ENCODE measurements at regions not wholly inside any gene's neighbourhood (a gene's known extent, or its start where the extent isn't known, plus 50 kb on each side); places are given as distances from the start of the nearest gene placed in this dataset.
A peak's percentile ranks its signal among the peaks of the same experiment; 100 is the strongest.
"Not testable (repeated sequence)": the region's sequence is repeated elsewhere in the genome, so short reads cannot be mapped to it uniquely, and the experiment has no call there.

DNA sequence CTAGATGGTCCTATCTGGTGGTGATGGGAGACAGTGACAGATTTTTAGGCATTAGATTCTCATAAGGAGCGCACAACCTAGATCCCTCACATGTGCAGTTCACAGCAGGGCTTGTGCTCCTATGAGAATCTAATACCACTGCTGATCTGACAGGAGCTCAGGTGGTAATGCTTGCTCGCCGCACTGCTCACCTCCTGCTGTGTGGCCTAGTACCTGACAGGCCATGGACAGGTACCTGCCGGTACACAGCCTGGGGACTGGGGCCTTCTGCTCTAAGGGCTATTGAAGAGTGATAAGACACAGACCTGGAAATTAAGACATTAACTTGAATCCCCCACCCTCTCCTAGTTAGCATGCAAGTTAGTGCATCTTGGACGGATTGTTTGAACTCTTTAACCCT is 64.4 kb downstream of the KLRB1 start:
- DNase-seq (ENCODE audit: insufficient read length, low spot score, missing footprints); H2AFZ ChIP-seq (ENCODE audit: low read length); H3K79me2 ChIP-seq (ENCODE audit: insufficient read depth, low read length); H3K4me3 ChIP-seq (ENCODE audit: insufficient read depth, low read length); H3K27me3 ChIP-seq (ENCODE audit: insufficient read depth, low read length); H3K27ac ChIP-seq (ENCODE audit: low read depth, low read length); H3K36me3 ChIP-seq (ENCODE audit: insufficient read depth, low read length); H4K20me1 ChIP-seq (ENCODE audit: insufficient read depth, low read length); H3K9me3 ChIP-seq (ENCODE audit: low read depth, low read length); H3K4me2 ChIP-seq (ENCODE audit: insufficient read depth, low read length); H3K4me1 ChIP-seq (ENCODE audit: insufficient read depth, low read length): not testable (repeated sequence)

DNA sequence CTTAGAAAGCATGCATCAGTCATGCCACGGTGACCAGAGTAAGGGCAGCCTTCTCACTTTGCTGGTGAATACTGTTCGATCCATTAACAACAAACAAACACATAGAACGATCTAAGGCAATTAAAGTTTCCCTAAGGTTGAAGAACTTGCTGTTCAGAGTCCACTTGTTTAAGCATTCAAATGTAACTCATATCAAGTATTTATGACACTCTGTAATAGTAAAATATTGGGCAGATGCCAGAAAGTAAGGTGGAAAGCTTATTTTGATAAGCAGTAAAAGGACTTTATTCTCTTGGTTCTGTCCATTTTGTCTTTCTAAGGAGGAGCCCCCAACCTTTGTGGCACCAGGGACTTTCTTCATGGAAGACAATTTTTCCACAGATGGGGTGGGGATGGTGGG is 64.9 kb downstream of the KLRB1 start:
- H2AFZ ChIP-seq (ENCODE audit: low read length); H3K27ac ChIP-seq (ENCODE audit: low read depth, low read length); DNase-seq (ENCODE audit: insufficient read length, low spot score, missing footprints): not testable (repeated sequence)

DNA sequence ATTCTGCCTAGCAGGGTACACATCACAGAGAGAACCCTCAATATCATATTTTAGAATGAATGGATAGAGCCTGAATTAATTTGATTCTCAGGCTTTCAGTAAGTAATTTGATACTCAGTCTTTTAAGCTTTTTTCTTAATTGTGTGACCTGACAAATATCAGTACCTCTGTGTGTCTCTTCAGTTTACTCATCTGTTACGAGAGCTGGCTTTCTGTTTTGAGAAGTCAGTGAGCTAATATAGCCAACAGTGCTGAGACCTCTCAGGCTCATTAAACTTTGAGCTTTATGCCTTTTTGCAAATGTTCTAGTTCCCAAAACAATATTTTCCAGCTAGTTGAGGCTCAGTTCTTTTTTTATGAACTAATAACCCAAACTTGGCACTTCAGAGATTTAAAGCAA is 91.8 kb downstream of the KLRB1 start:
- H3K9me3 ChIP-seq (ENCODE audit: low read depth, low read length); H3K27me3 ChIP-seq (ENCODE audit: insufficient read depth, low read length); H3K36me3 ChIP-seq (ENCODE audit: insufficient read depth, low read length); H3K4me3 ChIP-seq (ENCODE audit: insufficient read depth, low read length); H4K20me1 ChIP-seq (ENCODE audit: insufficient read depth, low read length); H3K79me2 ChIP-seq (ENCODE audit: insufficient read depth, low read length); DNase-seq (ENCODE audit: insufficient read length, low spot score, missing footprints); H3K4me1 ChIP-seq (ENCODE audit: insufficient read depth, low read length); H2AFZ ChIP-seq (ENCODE audit: low read length); H3K4me2 ChIP-seq (ENCODE audit: insufficient read depth, low read length); H3K27ac ChIP-seq (ENCODE audit: low read depth, low read length): not testable (repeated sequence)

More for the DNA sequence above, 64.9 kb downstream of the KLRB1 start:
- H3K4me3 ChIP-seq (ENCODE audit: insufficient read depth, low read length); H3K4me1 ChIP-seq (ENCODE audit: insufficient read depth, low read length); H3K9me3 ChIP-seq (ENCODE audit: low read depth, low read length); H4K20me1 ChIP-seq (ENCODE audit: insufficient read depth, low read length); H3K79me2 ChIP-seq (ENCODE audit: insufficient read depth, low read length); H3K36me3 ChIP-seq (ENCODE audit: insufficient read depth, low read length); H3K27me3 ChIP-seq (ENCODE audit: insufficient read depth, low read length); H3K4me2 ChIP-seq (ENCODE audit: insufficient read depth, low read length): not testable (repeated sequence)

DNA sequence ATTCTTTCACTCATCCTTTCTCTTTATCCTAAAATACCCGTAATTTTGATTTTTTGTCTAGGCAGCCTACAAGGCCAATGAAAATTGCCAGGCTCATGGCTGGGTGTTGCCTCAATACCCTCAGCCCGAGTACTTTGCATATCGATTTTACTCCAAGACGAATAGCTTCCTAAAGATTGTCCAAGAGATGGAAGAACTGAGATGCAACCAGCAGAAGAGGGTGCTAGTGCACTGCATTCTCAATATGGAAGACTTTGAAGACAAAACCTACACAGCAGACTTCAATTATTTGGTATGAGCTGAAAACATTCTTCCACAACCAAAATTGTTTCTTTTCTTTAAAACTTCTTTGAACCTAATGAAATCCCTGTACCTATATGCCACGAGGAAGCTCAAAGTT is 95.0 kb downstream of the KLRB1 start:
- not testable (repeated sequence) for H3K79me2 ChIP-seq (ENCODE audit: insufficient read depth, low read length); H3K9me3 ChIP-seq (ENCODE audit: low read depth, low read length); DNase-seq (ENCODE audit: insufficient read length, low spot score, missing footprints); H2AFZ ChIP-seq (ENCODE audit: low read length); H3K4me2 ChIP-seq (ENCODE audit: insufficient read depth, low read length); H3K4me1 ChIP-seq (ENCODE audit: insufficient read depth, low read length); H3K27me3 ChIP-seq (ENCODE audit: insufficient read depth, low read length); H3K27ac ChIP-seq (ENCODE audit: low read depth, low read length); H3K4me3 ChIP-seq (ENCODE audit: insufficient read depth, low read length); H4K20me1 ChIP-seq (ENCODE audit: insufficient read depth, low read length); H3K36me3 ChIP-seq (ENCODE audit: insufficient read depth, low read length)

DNA sequence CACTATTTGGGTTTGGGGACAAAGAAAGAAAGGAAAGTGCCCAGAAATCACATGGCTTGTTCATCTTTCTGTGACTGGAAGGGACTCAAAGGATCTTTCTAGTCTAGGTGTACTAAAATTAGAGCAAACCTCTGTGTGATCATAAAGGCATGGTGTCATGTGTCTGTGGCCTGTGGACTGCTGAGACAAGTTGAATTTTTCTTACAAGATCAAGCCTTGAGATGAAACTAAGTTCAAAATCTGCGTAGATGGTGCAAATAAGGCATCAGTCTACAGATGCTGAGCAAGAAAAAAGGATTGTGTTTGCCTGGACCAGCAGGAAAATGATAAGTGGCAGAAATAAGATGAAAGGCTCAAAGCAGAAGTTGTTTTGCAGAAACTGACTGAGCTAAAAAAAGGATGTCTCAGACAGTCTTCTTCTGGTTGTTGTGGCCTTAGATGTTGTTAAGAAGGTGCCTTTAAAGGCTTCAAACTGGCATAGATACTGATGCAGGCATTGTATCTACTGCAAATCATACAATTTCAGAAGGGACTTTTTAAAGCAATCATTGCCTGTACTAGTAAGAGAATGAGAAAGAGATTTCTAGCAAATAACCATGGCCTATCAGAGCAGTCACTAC is 97.2 kb downstream of the KLRB1 start:
- H3K4me1 ChIP-seq (ENCODE audit: insufficient read depth, low read length); H2AFZ ChIP-seq (ENCODE audit: low read length): not testable (repeated sequence)

GRCh38 chr12:9509464-9510161 is 98.1 kb downstream of the KLRB1 start:
- no peaks in the 10 kb centered on the region for H3K9me3 ChIP-seq (ENCODE audit: low read depth, low read length)
- no peak overlapping the region for H3K4me2 ChIP-seq (ENCODE audit: insufficient read depth, low read length)
- no peaks in the 10 kb centered on the region for H4K20me1 ChIP-seq (ENCODE audit: insufficient read depth, low read length)
- no peak for TF ChIP-seq CTCF (IDR thresholded peaks at IDR 0.05; ENCODE audit: extremely low read depth, low read depth, low read length)
- no peak overlapping the region for H2AFZ ChIP-seq (ENCODE audit: low read length)
- no peak overlapping the region for H3K27ac ChIP-seq (ENCODE audit: low read depth, low read length)
- DNase-seq (ENCODE audit: insufficient read length, low spot score, missing footprints) = peak; percentile 74
- H3K79me2 ChIP-seq (ENCODE audit: insufficient read depth, low read length) = no peaks in the 10 kb centered on the region
- H3K4me1 ChIP-seq (ENCODE audit: insufficient read depth, low read length) = peaks cover 9% of the 10 kb centered on the region
- no peak overlapping the region for H3K4me3 ChIP-seq (ENCODE audit: insufficient read depth, low read length)
- H3K27me3 ChIP-seq (ENCODE audit: insufficient read depth, low read length) = no peaks in the 10 kb centered on the region
- no peaks in the 10 kb centered on the region for H3K36me3 ChIP-seq (ENCODE audit: insufficient read depth, low read length)

More for the DNA sequence above, 97.2 kb downstream of the KLRB1 start:
- not testable (repeated sequence) for H3K27me3 ChIP-seq (ENCODE audit: insufficient read depth, low read length); DNase-seq (ENCODE audit: insufficient read length, low spot score, missing footprints); H3K36me3 ChIP-seq (ENCODE audit: insufficient read depth, low read length); H3K27ac ChIP-seq (ENCODE audit: low read depth, low read length); H4K20me1 ChIP-seq (ENCODE audit: insufficient read depth, low read length); H3K9me3 ChIP-seq (ENCODE audit: low read depth, low read length); H3K4me3 ChIP-seq (ENCODE audit: insufficient read depth, low read length); H3K4me2 ChIP-seq (ENCODE audit: insufficient read depth, low read length); H3K79me2 ChIP-seq (ENCODE audit: insufficient read depth, low read length)

Data from osteoblast (primary cell).